ENCODE measurements at regions not wholly inside any gene's neighbourhood (a gene's known extent, or its start where the extent isn't known, plus 50 kb on each side); places are given as distances from the start of the nearest gene placed in this dataset.

DNA sequence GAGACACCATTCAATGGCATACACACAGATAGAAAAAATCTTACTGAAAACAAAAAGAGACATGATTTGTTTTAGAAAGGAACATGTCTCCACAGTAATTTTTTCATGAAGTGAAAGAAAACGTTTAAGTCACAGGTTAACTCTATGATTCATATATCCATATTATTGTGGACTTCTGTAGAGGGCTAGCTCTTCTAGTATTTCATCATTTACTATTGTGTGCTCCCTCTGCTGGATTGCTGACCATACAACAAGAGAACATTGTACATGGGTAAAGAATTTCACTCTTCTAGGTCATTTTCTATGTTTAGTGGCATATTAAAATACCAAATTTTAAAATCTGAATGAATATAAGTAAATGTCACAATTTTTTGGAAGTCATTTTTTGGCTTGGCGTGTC, 91.8 kb upstream of the POU3F4 start:
- TF ChIP-seq POLR2A (IDR thresholded peaks at IDR 0.05), result no peak
- TF ChIP-seq CTCF (IDR thresholded peaks at IDR 0.05), result peak in 1 of 3 donors; percentile 26
- no peak for TF ChIP-seq POLR2AphosphoS5 (IDR thresholded peaks at IDR 0.05)
